Mucosa of rectum (tissue), 2 donors: ENCODE measurements at regions not wholly inside any gene's neighbourhood (a gene's known extent, or its start where the extent isn't known, plus 50 kb on each side); places are given as distances from the start of the nearest gene placed in this dataset.
"Not testable (repeated sequence)": the region's sequence is repeated elsewhere in the genome, so short reads cannot be mapped to it uniquely, and the experiment has no call there.

Experiments used
- H3K27ac ChIP-seq, 2 donors: one replicate each; pipeline ENCODE4 v1.7.0; 2013; ENCODE audit warnings: inconsistent platforms in 2 of 2, low read depth in 2 of 2, low read length in 2 of 2
- H3K27me3 ChIP-seq, 2 donors: one replicate each; pipeline ENCODE4 v1.7.0; 2013; ENCODE audit warnings: low read length in 2 of 2; ENCODE audit not compliant: control insufficient read depth in 2 of 2, insufficient read depth in 2 of 2
- H3K36me3 ChIP-seq, 2 donors: one replicate each; pipeline ENCODE4 v1.7.0; 2013; ENCODE audit warnings: low read length in 2 of 2; ENCODE audit not compliant: control insufficient read depth in 2 of 2, insufficient read depth in 2 of 2
- H3K4me1 ChIP-seq, 2 donors: one replicate each; pipeline ENCODE4 v1.7.0; 2013; ENCODE audit warnings: low read length in 2 of 2, mild to moderate bottlenecking in 1 of 2; ENCODE audit not compliant: control insufficient read depth in 2 of 2, insufficient read depth in 2 of 2
- H3K4me3 ChIP-seq, 2 donors: one replicate each; pipeline ENCODE4 v1.7.0; 2013; ENCODE audit warnings: low read length in 2 of 2
- H3K9ac ChIP-seq, 2 donors: one replicate each; pipeline ENCODE4 v1.7.0; 2013; ENCODE audit warnings: low read length in 2 of 2, low read depth in 1 of 2, mild to moderate bottlenecking in 1 of 2
- H3K9me3 ChIP-seq, 2 donors: one replicate each; pipeline ENCODE4 v1.7.0; 2013; ENCODE audit warnings: low read length in 2 of 2; ENCODE audit not compliant: control insufficient read depth in 2 of 2
- donor health status: healthy.
- donor health status: Normal muscosa, but diverticular disease.

- Histone ChIP-seq H3K9me3 (no peaks in the 10 kb centered on the region), H3K27me3 (no peaks in the 10 kb centered on the region), H3K9ac (no peak overlapping the region), H3K36me3 (no peaks in the 10 kb centered on the region), H3K4me1 (no peaks in the 10 kb centered on the region), H3K27ac (no peak overlapping the region), H3K4me3 (no peak overlapping the region)
These were observed 129.3 kb upstream of the TOP1 start for GRCh38 chr20:40899344-40899743.

GRCh38 chr20:40900666-40901215 is 127.9 kb upstream of the TOP1 start:
- H3K4me3 ChIP-seq = no peak overlapping the region
- H3K27me3 ChIP-seq = no peaks in the 10 kb centered on the region

GRCh38 chr20:40902661-40903060 is 126.0 kb upstream of the TOP1 start:
- Histone ChIP-seq H3K9ac (no peak overlapping the region), H3K9me3 (no peaks in the 10 kb centered on the region)

More at GRCh38 chr20:40900666-40901215, 127.9 kb upstream of the TOP1 start:
- Histone ChIP-seq H3K9ac (no peak overlapping the region), H3K9me3 (no peaks in the 10 kb centered on the region), H3K4me1 (no peaks in the 10 kb centered on the region), H3K27ac (no peak overlapping the region), H3K36me3 (no peaks in the 10 kb centered on the region)

GRCh38 chr20:40908309-40908708 is 120.3 kb upstream of the TOP1 start:
- Histone ChIP-seq H3K9ac (no peak overlapping the region), H3K36me3 (no peaks in the 10 kb centered on the region), H3K27ac (no peak overlapping the region), H3K4me1 (no peaks in the 10 kb centered on the region), H3K4me3 (no peak overlapping the region), H3K9me3 (no peaks in the 10 kb centered on the region), H3K27me3 (no peaks in the 10 kb centered on the region)

More at GRCh38 chr20:40902661-40903060, 126.0 kb upstream of the TOP1 start:
- Histone ChIP-seq H3K4me3 (no peak overlapping the region), H3K4me1 (no peaks in the 10 kb centered on the region), H3K27me3 (no peaks in the 10 kb centered on the region), H3K36me3 (no peaks in the 10 kb centered on the region), H3K27ac (no peak overlapping the region)

GRCh38 chr20:40909489-40909888 is 119.1 kb upstream of the TOP1 start:
- H3K4me1 ChIP-seq, H3K27ac ChIP-seq, H3K9ac ChIP-seq, H3K36me3 ChIP-seq, H3K4me3 ChIP-seq, H3K9me3 ChIP-seq, H3K27me3 ChIP-seq: not testable (repeated sequence)

GRCh38 chr20:40910436-40910835 is 118.2 kb upstream of the TOP1 start:
- H3K27me3 ChIP-seq, H3K9ac ChIP-seq, H3K27ac ChIP-seq, H3K9me3 ChIP-seq, H3K4me1 ChIP-seq, H3K4me3 ChIP-seq, H3K36me3 ChIP-seq: not testable (repeated sequence)

- not testable (repeated sequence) for H3K36me3 ChIP-seq, H3K9ac ChIP-seq, H3K27me3 ChIP-seq, H3K4me1 ChIP-seq, H3K4me3 ChIP-seq, H3K9me3 ChIP-seq, H3K27ac ChIP-seq
These were observed 117.5 kb upstream of the TOP1 start for GRCh38 chr20:40911152-40911551.

- no peaks in the 10 kb centered on the region for H3K9me3 ChIP-seq
- H3K36me3 ChIP-seq = no peaks in the 10 kb centered on the region
These were observed 115.1 kb upstream of the TOP1 start for GRCh38 chr20:40913224-40914185.

GRCh38 chr20:40915756-40916155 is 112.9 kb upstream of the TOP1 start:
- Histone ChIP-seq H3K4me1 (no peaks in the 10 kb centered on the region), H3K4me3 (no peak overlapping the region), H3K36me3 (no peaks in the 10 kb centered on the region), H3K27ac (no peak overlapping the region), H3K9ac (no peak overlapping the region), H3K27me3 (no peaks in the 10 kb centered on the region), H3K9me3 (no peaks in the 10 kb centered on the region)

More at GRCh38 chr20:40913224-40914185, 115.1 kb upstream of the TOP1 start:
- Histone ChIP-seq H3K4me1 (no peaks in the 10 kb centered on the region), H3K9ac (no peak overlapping the region), H3K27ac (no peak overlapping the region), H3K4me3 (no peak overlapping the region), H3K27me3 (no peaks in the 10 kb centered on the region)

- no peaks in the 10 kb centered on the region for H3K36me3 ChIP-seq
- no peaks in the 10 kb centered on the region for H3K9me3 ChIP-seq
- H3K4me1 ChIP-seq = no peaks in the 10 kb centered on the region
- H3K4me3 ChIP-seq = no peak overlapping the region
- H3K27ac ChIP-seq = no peak overlapping the region
- no peaks in the 10 kb centered on the region for H3K27me3 ChIP-seq
- no peak overlapping the region for H3K9ac ChIP-seq
These were observed 112.3 kb upstream of the TOP1 start for GRCh38 chr20:40916276-40916675.
